GM12878 (cell line): ENCODE measurements at regions not wholly inside any gene's neighbourhood (a gene's known extent, or its start where the extent isn't known, plus 50 kb on each side); places are given as distances from the start of the nearest gene placed in this dataset.

Experiments
- ATAC-seq: fragments of 200-7000 bp; cut with Tn5 transposase; 3 replicates; pipeline ENCODE4 v1.9.1; 2020; ENCODE audit warnings: mild to moderate bottlenecking, moderate library complexity
- BruUV-seq: library from RNA; stranded (reverse); fragments of 400-500 nt; replicated peaks from 2 replicates; lab custom pipeline; 2021; lab: Mats Ljungman, UMichigan
- CTCF ChIA-PET: fragments of 300-600 bp; sonication (Branson Sonifier 250); formaldehyde crosslinking; extraction: SDS; loops from one replicate; lab custom pipeline; 2021; ENCODE audit warnings: inconsistent platforms; lab: Yijun Ruan, JAX
- POLR2A ChIA-PET: fragments of 350-600 bp; formaldehyde crosslinking; extraction: SDS; loops from one replicate; lab custom pipeline; 2021; ENCODE audit warnings: inconsistent platforms; lab: Charles Lee
- RAD21 ChIA-PET: fragments of 300-600 bp; sonication (Branson Sonifier 250); formaldehyde crosslinking; loops from one replicate; lab custom pipeline; 2023; ENCODE audit warnings: antibody characterized with exemption; ENCODE audit not compliant: unreplicated experiment; lab: Charles Lee
- SMC1A ChIA-PET: fragments of 300-600 bp; sonication (Branson Sonifier 250); formaldehyde crosslinking; loops from one replicate; lab custom pipeline; 2023; ENCODE audit not compliant: unreplicated experiment, uncharacterized antibody; lab: Charles Lee
- DNase-seq: peaks from one replicate; pipeline ENCODE4 v3.0.0-alpha.2; 2011; ENCODE audit warnings: low read depth, low spot score
- FAIRE-seq: peaks from 3 replicates; lab custom pipeline; 2011; peaks lifted over from hg19 to GRCh38; lab: Jason Lieb, UNC
- H2AFZ ChIP-seq: 2 replicates; pipeline ENCODE4 v1.6.0; 2011; ENCODE audit warnings: low read depth, low read length, control low read depth; ENCODE audit not compliant: control insufficient read depth
- H3K27ac ChIP-seq: 2 replicates; pipeline ENCODE4 v1.5.1; 2011; ENCODE audit warnings: control low read depth; ENCODE audit not compliant: control insufficient read depth, insufficient read depth
- H3K27me3 ChIP-seq, 2 experiments: replicated peaks in 1 of 2; 2 replicates each; pipeline versions ENCODE4 v1.6.0 to v1.6.1; 2011; ENCODE audit warnings: low read length in 1 of 2; ENCODE audit not compliant: control insufficient read depth in 2 of 2, insufficient read depth in 2 of 2
- H3K36me3 ChIP-seq, 2 experiments: 2 replicates each; pipeline ENCODE4 v1.5.1; 2011; ENCODE audit warnings: low read length in 1 of 2; ENCODE audit not compliant: control insufficient read depth in 2 of 2, insufficient read depth in 2 of 2
- H3K4me1 ChIP-seq: 2 replicates; pipeline ENCODE4 v1.6.1; 2011; ENCODE audit warnings: mild to moderate bottlenecking, low read length, moderate library complexity, mixed read lengths; ENCODE audit not compliant: control insufficient read depth, insufficient read depth
- H3K4me2 ChIP-seq: 2 replicates; pipeline ENCODE4 v1.6.0; 2011; ENCODE audit warnings: control low read depth; ENCODE audit not compliant: control insufficient read depth, insufficient read depth
- H3K4me3 ChIP-seq: fragments of 200-600 bp; sonication (generic); 2 replicates; pipeline ENCODE4 v1.5.1; 2016
- H3K79me2 ChIP-seq: 2 replicates; pipeline ENCODE4 v1.6.0; 2011; ENCODE audit warnings: low read length; ENCODE audit not compliant: control insufficient read depth, insufficient read depth
- H3K9ac ChIP-seq: 2 replicates; pipeline ENCODE4 v1.8.0; 2011; ENCODE audit warnings: low read length, control low read depth, mixed read lengths; ENCODE audit not compliant: control insufficient read depth, insufficient read depth
- H3K9me3 ChIP-seq: replicated peaks from 3 replicates; pipeline ENCODE4 v1.5.1; 2011; ENCODE audit warnings: mild to moderate bottlenecking, low read length; ENCODE audit not compliant: control insufficient read depth, insufficient read depth
- H4K20me1 ChIP-seq: 2 replicates; pipeline ENCODE4 v1.6.0; 2011; ENCODE audit not compliant: control insufficient read depth, insufficient read depth
- CREM ChIP-seq: IDR thresholded peaks from 2 replicates; pipeline ENCODE4 v1.6.1; 2014; ENCODE audit warnings: antibody characterized with exemption, low read depth
- EP300 ChIP-seq, 2 experiments: fragments of 150-350 bp in 1 of 2; IDR thresholded peaks; 2 replicates each; pipeline ENCODE4 v1.6.1; 2011 to 2012; ENCODE audit warnings: low read depth in 2 of 2, low read length in 2 of 2, borderline replicate concordance in 1 of 2, improper control_type of control experiment in 1 of 2, inconsistent platforms in 1 of 2; ENCODE audit not compliant: control insufficient read depth in 1 of 2
- GATAD2B ChIP-seq: fragments of 450-650 bp; conservative IDR thresholded peaks from 2 replicates; pipeline ENCODE4 v1.6.1; 2017; ENCODE audit warnings: low read depth, mild to moderate bottlenecking, moderate library complexity
- HCFC1 ChIP-seq: fragments of 150-350 bp; IDR thresholded peaks from 2 replicates; pipeline ENCODE4 v1.6.1; 2014; ENCODE audit warnings: low read length
- NFXL1 ChIP-seq: fragments of 450-650 bp; IDR thresholded peaks from 2 replicates; pipeline ENCODE4 v1.6.1; 2017; ENCODE audit warnings: antibody characterized with exemption, mild to moderate bottlenecking, borderline replicate concordance
- PAX8 ChIP-seq: fragments of 450-650 bp; IDR thresholded peaks from 2 replicates; pipeline ENCODE4 v1.6.1; 2017; ENCODE audit warnings: mild to moderate bottlenecking, moderate library complexity
- POLR2AphosphoS2 ChIP-seq: IDR thresholded peaks from 2 replicates; pipeline ENCODE4 v1.6.1; 2011; ENCODE audit warnings: low read depth, mild to moderate bottlenecking, low read length, improper control_type of control experiment, moderate library complexity
- SREBF1 ChIP-seq: IDR thresholded peaks from 2 replicates; pipeline ENCODE4 v1.6.1; 2012; ENCODE audit warnings: mild to moderate bottlenecking, low read length
- SREBF2 ChIP-seq: IDR thresholded peaks from 2 replicates; pipeline ENCODE4 v1.6.1; 2012; ENCODE audit warnings: mild to moderate bottlenecking, low read length
- TAF1 ChIP-seq: IDR thresholded peaks from 2 replicates; pipeline ENCODE4 v1.6.1; 2011; ENCODE audit warnings: mild to moderate bottlenecking, low read depth, low read length, borderline replicate concordance
- TCF12 ChIP-seq: IDR thresholded peaks from 2 replicates; pipeline ENCODE4 v1.6.1; 2011; ENCODE audit warnings: low read depth, mild to moderate bottlenecking, low read length
- WGBS: methylation state at CpG from one replicate; pipeline ENCODE4 v1.1.6; 2016; ENCODE audit warnings: low lambda C conversion rate; ENCODE audit not compliant: insufficient replicate concordance, insufficient coverage; ENCODE audit errors: missing lambda C conversion rate; 5-methylcytosine and 5-hydroxymethylcytosine counted together
- in situ Hi-C: fragments of 300-500 bp; cut with MboI; formaldehyde crosslinking; loops from 9 replicates; pipeline ENCODE4 v1.14.3; 2018; ENCODE audit warnings: mixed read lengths
- intact Hi-C: fragments of 100-400 bp; cut with micrococcal nuclease; formaldehyde crosslinking; loops from one replicate; pipeline ENCODE4 v1.14.2; 2022; ENCODE audit not compliant: unreplicated experiment
- TF ChIP-seq, protein P1 (sequence below): IDR thresholded peaks from 2 replicates; pipeline ENCODE4 v1.6.1; 2012; ENCODE audit warnings: mild to moderate bottlenecking, low read depth, low read length
- TF ChIP-seq, protein P2 (sequence below): IDR thresholded peaks from 2 replicates; pipeline ENCODE4 v1.6.1; 2011; ENCODE audit warnings: borderline replicate concordance, low read depth, mild to moderate bottlenecking, moderate library complexity, mixed read lengths, low read length; ENCODE audit not compliant: insufficient read depth; ENCODE audit errors: extremely low read length

- no peak for DNase-seq
- Histone ChIP-seq H3K27ac (no peak overlapping the region), H3K4me3 (no peak overlapping the region), H3K36me3 (no peaks in the 10 kb centered on the region), H3K9me3 (no peaks in the 10 kb centered on the region), H4K20me1 (no peaks in the 10 kb centered on the region), H3K27me3 (no peaks in the 10 kb centered on the region), H3K9ac (no peak overlapping the region), H3K4me2 (no peak overlapping the region), H2AFZ (no peak overlapping the region), H3K4me1 (no peaks in the 10 kb centered on the region), H3K79me2 (no peaks in the 10 kb centered on the region)
- FAIRE-seq, result no peak
- in situ Hi-C loops (no loop called here), intact Hi-C loops (no loop called here)
- SMC1A ChIA-PET, result no interaction called here
- 3% methylated on average over 2 of the region's 2 CpGs for WGBS
- TF ChIP-seq TAF1, result no peak
- TF ChIP-seq EP300 (IDR thresholded peaks at IDR 0.05; ENCODE audit: borderline replicate concordance in 1 of 2, control insufficient read depth in 1 of 2, low read depth in 2 of 2, low read length in 2 of 2), result no peak
- no peak for TF ChIP-seq CREM
- BruUV-seq, result no TSS peak
- no peak for ATAC-seq
- CTCF ChIA-PET, result interaction anchor here (1.0 kb wide), 1 partner anchor 11 kb away, joined by 3 read pairs; no protein-coding TSS in a partner anchor
- RAD21 ChIA-PET, result no interaction called here
- POLR2A ChIA-PET, result no interaction called here
These were observed 265.7 kb downstream of the ZNF536 start for GRCh38 chr19:30637926-30638325.

GRCh38 chr19:30634996-30635975 is 263.1 kb downstream of the ZNF536 start:
- 38% methylated on average over 20 of the region's 20 CpGs for whole genome bisulfite sequencing
- TF ChIP-seq POLR2AphosphoS2 (no peak), TCF12 (no peak), NFXL1 (no peak), PAX8 (no peak), SREBF1 (no peak), GATAD2B (no peak), SREBF2 (no peak), HCFC1 (no peak)
- TF ChIP-seq, protein P1, sequence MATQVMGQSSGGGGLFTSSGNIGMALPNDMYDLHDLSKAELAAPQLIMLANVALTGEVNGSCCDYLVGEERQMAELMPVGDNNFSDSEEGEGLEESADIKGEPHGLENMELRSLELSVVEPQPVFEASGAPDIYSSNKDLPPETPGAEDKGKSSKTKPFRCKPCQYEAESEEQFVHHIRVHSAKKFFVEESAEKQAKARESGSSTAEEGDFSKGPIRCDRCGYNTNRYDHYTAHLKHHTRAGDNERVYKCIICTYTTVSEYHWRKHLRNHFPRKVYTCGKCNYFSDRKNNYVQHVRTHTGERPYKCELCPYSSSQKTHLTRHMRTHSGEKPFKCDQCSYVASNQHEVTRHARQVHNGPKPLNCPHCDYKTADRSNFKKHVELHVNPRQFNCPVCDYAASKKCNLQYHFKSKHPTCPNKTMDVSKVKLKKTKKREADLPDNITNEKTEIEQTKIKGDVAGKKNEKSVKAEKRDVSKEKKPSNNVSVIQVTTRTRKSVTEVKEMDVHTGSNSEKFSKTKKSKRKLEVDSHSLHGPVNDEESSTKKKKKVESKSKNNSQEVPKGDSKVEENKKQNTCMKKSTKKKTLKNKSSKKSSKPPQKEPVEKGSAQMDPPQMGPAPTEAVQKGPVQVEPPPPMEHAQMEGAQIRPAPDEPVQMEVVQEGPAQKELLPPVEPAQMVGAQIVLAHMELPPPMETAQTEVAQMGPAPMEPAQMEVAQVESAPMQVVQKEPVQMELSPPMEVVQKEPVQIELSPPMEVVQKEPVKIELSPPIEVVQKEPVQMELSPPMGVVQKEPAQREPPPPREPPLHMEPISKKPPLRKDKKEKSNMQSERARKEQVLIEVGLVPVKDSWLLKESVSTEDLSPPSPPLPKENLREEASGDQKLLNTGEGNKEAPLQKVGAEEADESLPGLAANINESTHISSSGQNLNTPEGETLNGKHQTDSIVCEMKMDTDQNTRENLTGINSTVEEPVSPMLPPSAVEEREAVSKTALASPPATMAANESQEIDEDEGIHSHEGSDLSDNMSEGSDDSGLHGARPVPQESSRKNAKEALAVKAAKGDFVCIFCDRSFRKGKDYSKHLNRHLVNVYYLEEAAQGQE, result no peak
- TF ChIP-seq, protein P2, sequence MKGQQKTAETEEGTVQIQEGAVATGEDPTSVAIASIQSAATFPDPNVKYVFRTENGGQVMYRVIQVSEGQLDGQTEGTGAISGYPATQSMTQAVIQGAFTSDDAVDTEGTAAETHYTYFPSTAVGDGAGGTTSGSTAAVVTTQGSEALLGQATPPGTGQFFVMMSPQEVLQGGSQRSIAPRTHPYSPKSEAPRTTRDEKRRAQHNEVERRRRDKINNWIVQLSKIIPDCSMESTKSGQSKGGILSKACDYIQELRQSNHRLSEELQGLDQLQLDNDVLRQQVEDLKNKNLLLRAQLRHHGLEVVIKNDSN, result no peak

More at GRCh38 chr19:30634996-30635975, 263.1 kb downstream of the ZNF536 start:
- ChIA-PET CTCF (no interaction called here), RAD21 (no interaction called here), POLR2A (no interaction called here), SMC1A (no interaction called here)
- in situ Hi-C loops (no loop called here), intact Hi-C loops (no loop called here)
- Histone ChIP-seq H2AFZ (no peak overlapping the region), H3K79me2 (no peaks in the 10 kb centered on the region), H4K20me1 (no peaks in the 10 kb centered on the region), H3K27ac (no peak overlapping the region), H3K4me2 (no peak overlapping the region), H3K9me3 (no peaks in the 10 kb centered on the region), H3K4me1 (no peaks in the 10 kb centered on the region), H3K36me3 (no peaks in the 10 kb centered on the region), H3K9ac (no peak overlapping the region), H3K27me3 (no peaks in the 10 kb centered on the region), H3K4me3 (no peak overlapping the region)
- BruUV-seq, result no TSS peak
- ATAC-seq, result no peak
- no peak for FAIRE-seq
- DNase-seq, result no peak
